GM23338 (cell line): ENCODE measurements at regions not wholly inside any gene's neighbourhood (a gene's known extent, or its start where the extent isn't known, plus 50 kb on each side); places are given as distances from the start of the nearest gene placed in this dataset.

ENCODE experiments used
- ATAC-seq: fragments of 200-7000 bp; cut with Tn5 transposase; 3 replicates; pipeline ENCODE4 v1.9.1; 2020
- DNase-seq: peaks from one replicate; pipeline ENCODE4 v3.0.0-alpha.2; 2015; ENCODE audit warnings: low spot score
- H2AFZ ChIP-seq: fragments of 200-600 bp; sonication (generic); 2 replicates; pipeline ENCODE4 v1.8.0; 2016; ENCODE audit warnings: antibody characterized with exemption, mild to moderate bottlenecking, moderate library complexity
- H3F3A ChIP-seq: fragments of 200-600 bp; sonication (generic); replicated peaks from 2 replicates; pipeline ENCODE4 v1.8.0; 2017; ENCODE audit warnings: antibody characterized with exemption, mixed run types, low read depth
- H3K27ac ChIP-seq: fragments of 200-600 bp; sonication (generic); 2 replicates; pipeline ENCODE4 v1.6.1; 2016; ENCODE audit warnings: low read depth
- H3K27me3 ChIP-seq: fragments of 200-600 bp; sonication (generic); 2 replicates; pipeline ENCODE4 v1.8.0; 2016; ENCODE audit warnings: mild to moderate bottlenecking, mixed run types, moderate library complexity; ENCODE audit not compliant: insufficient read depth
- H3K36me3 ChIP-seq: fragments of 200-600 bp; sonication (generic); 2 replicates; pipeline ENCODE4 v1.8.0; 2016; ENCODE audit warnings: mild to moderate bottlenecking; ENCODE audit not compliant: insufficient read depth
- H3K4me1 ChIP-seq: fragments of 200-600 bp; sonication (generic); 2 replicates; pipeline ENCODE4 v1.8.0; 2016; ENCODE audit warnings: mild to moderate bottlenecking, moderate library complexity; ENCODE audit not compliant: insufficient read depth
- H3K4me2 ChIP-seq: fragments of 200-600 bp; sonication (generic); 2 replicates; pipeline ENCODE4 v1.7.1; 2017; ENCODE audit warnings: mixed run types
- H3K4me3 ChIP-seq: fragments of 200-600 bp; sonication (generic); 2 replicates; pipeline ENCODE4 v1.6.1; 2016; ENCODE audit warnings: mixed run types
- H3K79me2 ChIP-seq: fragments of 200-600 bp; sonication (generic); replicated peaks from 2 replicates; pipeline ENCODE4 v1.8.0; 2017; ENCODE audit warnings: mild to moderate bottlenecking; ENCODE audit not compliant: insufficient read depth
- H3K9me2 ChIP-seq: fragments of 200-600 bp; sonication (generic); 2 replicates; pipeline ENCODE4 v1.8.0; 2017; ENCODE audit not compliant: insufficient read depth
- H4K20me1 ChIP-seq: fragments of 200-600 bp; sonication (generic); replicated peaks from 2 replicates; pipeline ENCODE4 v1.8.0; 2017; ENCODE audit warnings: mild to moderate bottlenecking; ENCODE audit not compliant: insufficient read depth
- H3K27ac Mint-ChIP-seq: 2 replicates; pipeline ENCODE4 v1.8.0; 2020; ENCODE audit warnings: inconsistent platforms, mild to moderate bottlenecking, moderate library complexity, mixed read lengths
- H3K27me3 Mint-ChIP-seq: 3 replicates; pipeline ENCODE4 v1.8.0; 2022; ENCODE audit warnings: low read depth, mild to moderate bottlenecking, moderate library complexity, mixed read lengths, inconsistent platforms; ENCODE audit not compliant: insufficient read depth, poor library complexity
- H3K36me3 Mint-ChIP-seq: 3 replicates; pipeline ENCODE4 v1.8.0; 2021; ENCODE audit warnings: low read depth, mild to moderate bottlenecking, inconsistent platforms, moderate library complexity, mixed read lengths
- H3K4me1 Mint-ChIP-seq: 3 replicates; pipeline ENCODE4 v1.8.0; 2020; ENCODE audit warnings: mild to moderate bottlenecking, inconsistent platforms, mixed read lengths
- H3K4me3 Mint-ChIP-seq: 3 replicates; pipeline ENCODE4 v1.8.0; 2021; ENCODE audit warnings: moderate library complexity, mild to moderate bottlenecking, inconsistent platforms, mixed read lengths
- H3K9me3 Mint-ChIP-seq: 3 replicates; pipeline ENCODE4 v1.8.0; 2020; ENCODE audit warnings: moderate library complexity, mild to moderate bottlenecking, inconsistent platforms, mixed read lengths
- CREB1 ChIP-seq: fragments of 250-450 bp; sonication (Bioruptor Pico); IDR thresholded peaks from 2 replicates; pipeline ENCODE4 v1.5.0; 2020; ENCODE audit warnings: low read depth, mild to moderate bottlenecking, moderate library complexity
- ETS1 ChIP-seq: IDR thresholded peaks from 2 replicates; pipeline ENCODE4 v1.6.1; 2016; ENCODE audit warnings: antibody characterized with exemption
- EZH2 ChIP-seq: fragments of 200-600 bp; sonication (generic); IDR thresholded peaks from one replicate; pipeline ENCODE4 v1.8.0; 2017; ENCODE audit warnings: antibody characterized with exemption, mild to moderate bottlenecking, low read depth; ENCODE audit not compliant: unreplicated experiment
- JUNB ChIP-seq: IDR thresholded peaks from one replicate; pipeline ENCODE4 v1.6.1; 2016; ENCODE audit warnings: antibody characterized with exemption; ENCODE audit not compliant: unreplicated experiment
- NANOG ChIP-seq: IDR thresholded peaks from 2 replicates; pipeline ENCODE4 v1.6.1; 2016; ENCODE audit warnings: antibody characterized with exemption, borderline replicate concordance
- POLR2AphosphoS5 ChIP-seq: IDR thresholded peaks from 2 replicates; pipeline ENCODE4 v1.6.1; 2016; ENCODE audit warnings: antibody characterized with exemption, low read depth
- REST ChIP-seq: IDR thresholded peaks from one replicate; pipeline ENCODE4 v1.6.1; 2018; ENCODE audit warnings: antibody characterized with exemption; ENCODE audit not compliant: unreplicated experiment
- STAT1 ChIP-seq: IDR thresholded peaks from one replicate; pipeline ENCODE4 v1.6.1; 2016; ENCODE audit warnings: antibody characterized with exemption; ENCODE audit not compliant: unreplicated experiment
- ZNF114 ChIP-seq: fragments of 250-450 bp; sonication (Bioruptor Pico); IDR thresholded peaks from 2 replicates; pipeline ENCODE4 v1.5.0; 2020; ENCODE audit warnings: mild to moderate bottlenecking, moderate library complexity
- ZNF331 ChIP-seq: fragments of 250-450 bp; sonication (Bioruptor Pico); IDR thresholded peaks from 2 replicates; pipeline ENCODE4 v1.5.0; 2020; ENCODE audit warnings: low read depth, mild to moderate bottlenecking, moderate library complexity
- ZNF462 ChIP-seq: fragments of 250-450 bp; sonication (Bioruptor Pico); IDR thresholded peaks from 2 replicates; pipeline ENCODE4 v1.5.0; 2020; ENCODE audit warnings: mild to moderate bottlenecking, moderate library complexity

- no peaks in the 10 kb centered on the region for H3K79me2 ChIP-seq
- Mint-ChIP-seq H3K36me3 (no peaks in the 10 kb centered on the region), H3K27ac (no peak overlapping the region), H3K27me3 (peaks cover 4% of the 10 kb centered on the region), H3K4me3 (no peak overlapping the region), H3K9me3 (no peaks in the 10 kb centered on the region), H3K4me1 (peaks cover 9% of the 10 kb centered on the region; the same call in 2 of the 3 replicates)
- no peaks in the 10 kb centered on the region for H3K36me3 ChIP-seq
- ATAC-seq = no peak
- H2AFZ ChIP-seq = no peak overlapping the region
- no peak for DNase-seq
- H3K4me2 ChIP-seq = no peak overlapping the region
- no peaks in the 10 kb centered on the region for H4K20me1 ChIP-seq
- H3K9me2 ChIP-seq = no peaks in the 10 kb centered on the region
- H3K4me1 ChIP-seq = no peaks in the 10 kb centered on the region
- TF ChIP-seq CREB1 (no peak), ZNF331 (CRISPR knock-in tag) (no peak), POLR2AphosphoS5 (no peak), JUNB (no peak), NANOG (no peak), ETS1 (no peak), EZH2 (no peak), STAT1 (no peak), REST (no peak), ZNF114 (no peak), ZNF462 (no peak)
- H3F3A ChIP-seq = no peaks in the 10 kb centered on the region
- H3K27me3 ChIP-seq = no peaks in the 10 kb centered on the region
- no peak overlapping the region for H3K27ac ChIP-seq
- H3K4me3 ChIP-seq = no peak overlapping the region
These were observed 290.1 kb upstream of the TSHZ3 start for GRCh38 chr19:31639306-31639705.
